NCI-H526 (cell line): ENCODE measurements at regions not wholly inside any gene's neighbourhood (a gene's known extent, or its start where the extent isn't known, plus 50 kb on each side); places are given as distances from the start of the nearest gene placed in this dataset.

ENCODE experiments used
- DNase-seq, 2 experiments: peaks; one replicate each; lab custom pipeline; 2025; lab: John Stamatoyannopoulos, UW

- DNase-seq: peak in 1 of 2 experiments; percentile 23
Observed at GRCh38 chrX:40278340-40279090, 180.8 kb upstream of the BCOR start.

DNA sequence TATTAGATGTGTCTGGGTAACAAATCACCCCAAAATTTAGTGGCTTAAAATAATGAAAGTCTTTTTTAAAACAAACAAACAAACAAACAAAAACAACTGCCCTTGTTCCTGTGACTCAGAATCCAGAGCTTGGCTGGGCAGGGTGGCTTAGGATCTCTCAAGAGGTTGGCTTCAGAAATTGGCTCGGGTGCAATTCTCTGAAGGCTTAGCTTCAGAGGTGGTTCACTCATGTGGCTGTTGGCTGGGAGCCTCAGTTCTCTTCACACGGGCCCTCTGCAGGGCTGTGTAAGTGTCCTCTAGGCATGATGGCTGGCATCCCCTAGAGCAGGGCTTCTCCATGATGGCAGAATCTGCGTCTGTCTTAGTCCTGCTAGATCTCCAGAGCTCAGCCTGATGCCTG is 179.9 kb upstream of the BCOR start:
- DNase-seq: no peak

DNA sequence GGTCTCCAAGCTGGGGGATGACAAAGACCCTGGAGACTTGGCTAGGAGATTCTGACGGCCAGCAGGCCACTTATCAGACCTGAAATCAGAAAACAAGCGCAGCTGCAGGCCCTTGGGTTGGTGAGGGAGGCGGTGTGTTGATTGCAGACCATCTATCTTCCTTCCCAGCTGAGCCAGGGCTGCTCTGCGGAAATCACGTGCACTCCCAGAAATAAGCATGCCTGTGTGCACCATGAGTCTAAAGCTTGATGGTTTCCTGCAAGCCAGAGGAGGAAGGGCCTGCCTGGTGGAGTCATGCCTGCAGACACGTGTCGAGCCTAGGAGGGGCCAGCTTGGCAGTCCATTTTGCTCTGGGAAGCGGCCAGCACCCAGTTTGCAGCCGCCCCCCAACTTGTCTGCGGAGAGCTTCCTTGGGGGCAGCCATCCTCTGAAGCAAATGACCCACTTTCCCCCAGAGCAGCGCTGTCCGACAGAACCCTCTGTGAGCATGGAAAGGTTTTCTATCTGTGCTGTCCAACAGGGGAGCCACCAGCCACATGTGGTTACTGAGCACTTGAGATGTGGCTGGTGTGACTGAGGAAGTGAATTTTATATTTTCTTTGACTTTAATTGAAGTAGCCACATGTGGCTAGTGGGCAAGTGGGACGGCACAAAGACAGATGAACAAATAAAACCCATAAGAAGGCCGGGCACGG is 175.7 kb upstream of the BCOR start:
- DNase-seq: no peak

GRCh38 chrX:40272776-40273175 is 175.0 kb upstream of the BCOR start:
- DNase-seq: no peak

DNA sequence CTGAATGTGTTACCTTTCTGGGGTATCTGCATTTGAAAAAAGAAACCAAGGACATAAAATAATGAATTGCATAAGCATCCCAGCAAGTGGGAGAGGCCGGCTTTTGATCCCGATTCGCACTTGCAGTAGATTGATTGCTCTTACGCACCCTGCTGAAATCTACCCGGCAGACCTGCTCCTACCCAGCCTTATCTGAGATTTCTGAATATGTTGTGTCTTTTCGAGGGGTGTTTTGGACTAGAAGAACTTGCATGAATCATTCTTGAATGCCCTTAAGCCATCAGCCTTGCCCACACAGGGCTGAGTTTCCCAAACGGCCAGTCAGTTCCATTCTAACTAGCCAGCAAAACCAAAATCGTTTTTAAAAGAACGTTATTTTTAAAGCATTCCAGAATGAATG is 174.4 kb upstream of the BCOR start:
- no peak for DNase-seq

DNA sequence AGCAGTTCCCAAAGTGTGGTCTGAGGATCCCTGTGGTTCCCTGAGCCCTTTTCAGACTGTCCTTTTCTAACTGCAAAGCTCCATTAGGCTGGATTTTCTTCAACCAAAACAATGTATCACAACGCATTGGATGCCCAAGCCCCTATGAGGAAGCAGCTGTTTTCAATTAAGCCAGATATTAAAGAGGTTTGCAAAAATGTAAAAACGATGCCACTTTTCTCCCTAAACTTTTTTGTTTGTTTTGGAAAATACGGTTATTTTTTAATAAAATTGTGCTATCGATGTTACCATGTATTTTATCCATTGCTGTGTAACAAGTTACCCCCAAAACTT is 170.4 kb upstream of the BCOR start:
- no peak for DNase-seq

GRCh38 chrX:40267334-40268187 is 169.8 kb upstream of the BCOR start:
- no peak for DNase-seq

DNA sequence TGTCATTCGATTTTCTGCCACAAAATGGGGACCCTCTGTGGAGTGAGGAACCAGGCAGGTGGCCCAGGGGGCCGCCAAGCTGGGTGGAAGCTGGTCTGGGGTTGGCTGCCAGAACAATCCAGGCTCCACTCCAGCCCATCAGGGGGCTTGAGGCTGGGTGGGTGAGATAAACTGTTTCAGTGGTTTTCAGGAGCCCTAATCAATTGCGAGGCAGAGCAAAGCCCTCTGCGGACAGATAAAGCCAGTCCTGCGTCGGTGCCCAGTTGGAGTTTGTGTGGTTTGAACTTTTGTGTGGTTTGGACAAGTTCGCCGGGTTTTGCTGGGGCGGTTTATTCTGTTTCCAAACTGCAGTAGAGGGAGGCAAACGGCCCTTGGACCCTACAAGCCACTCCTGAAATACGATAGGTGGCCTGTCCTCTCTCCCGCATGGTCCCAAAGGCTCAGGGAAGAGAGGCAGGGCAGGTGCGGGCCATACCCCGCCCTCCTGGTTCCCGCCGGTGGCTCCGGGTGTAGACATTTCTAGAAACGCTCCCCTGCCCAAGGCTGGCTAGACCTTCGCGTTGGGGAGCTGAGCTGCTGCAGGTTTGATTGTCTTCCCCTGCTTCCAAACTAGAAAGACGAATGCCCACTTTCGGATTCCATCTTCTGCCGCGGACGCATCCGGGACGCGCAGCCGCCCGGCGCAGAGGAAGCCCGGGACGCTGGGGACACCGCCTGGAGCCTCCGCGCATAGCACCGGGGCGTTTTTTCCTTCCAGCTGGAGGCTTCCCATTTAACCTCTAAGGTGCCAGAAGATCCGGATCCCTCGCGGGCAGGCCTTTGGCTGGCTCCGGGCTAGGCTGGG is 169.0 kb upstream of the BCOR start:
- DNase-seq: peak; percentile 23 to 89

GRCh38 chrX:40265936-40266335 is 168.2 kb upstream of the BCOR start:
- DNase-seq: no peak

GRCh38 chrX:40263014-40263560 is 165.3 kb upstream of the BCOR start:
- no peak for DNase-seq

GRCh38 chrX:40262157-40263013 is 164.6 kb upstream of the BCOR start:
- DNase-seq: no peak

- DNase-seq: no peak
Observed at GRCh38 chrX:40261833-40262156, 164.0 kb upstream of the BCOR start.

DNA sequence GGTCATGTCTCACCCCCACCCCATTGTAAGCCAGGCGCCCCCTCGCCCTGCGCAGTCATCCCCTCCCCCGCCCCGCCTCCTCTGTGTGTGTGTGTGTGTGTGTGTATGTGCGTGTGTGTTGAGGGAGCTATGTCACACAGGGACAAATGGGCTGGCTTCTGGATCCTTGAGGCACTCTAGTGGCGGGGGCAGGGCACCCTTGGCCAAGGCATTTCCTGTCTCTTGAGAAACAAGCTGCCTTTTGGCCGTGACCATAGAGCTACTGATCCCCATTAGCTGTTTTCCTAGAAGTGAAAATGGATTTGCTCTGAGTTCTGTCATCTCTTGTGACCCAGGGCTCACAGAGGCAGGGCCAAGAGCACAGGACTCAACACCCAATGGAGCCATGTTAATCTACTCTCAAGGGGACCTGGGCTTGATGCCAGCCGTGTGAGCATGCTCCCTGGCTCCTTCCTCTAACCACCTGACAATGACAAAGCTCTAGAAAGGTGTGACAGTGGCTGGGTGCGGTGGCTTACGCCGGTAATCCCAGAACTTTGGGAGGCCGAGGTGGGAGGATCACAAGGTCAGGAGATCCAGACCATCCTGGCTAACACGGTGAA is 162.5 kb upstream of the BCOR start:
- no peak for DNase-seq

- no peak for DNase-seq
Observed at GRCh38 chrX:40258909-40259308, 161.2 kb upstream of the BCOR start.

- DNase-seq: no peak
Observed at GRCh38 chrX:40253771-40254170, 156.0 kb upstream of the BCOR start.

GRCh38 chrX:40249582-40249981 is 151.8 kb upstream of the BCOR start:
- DNase-seq: no peak

DNA sequence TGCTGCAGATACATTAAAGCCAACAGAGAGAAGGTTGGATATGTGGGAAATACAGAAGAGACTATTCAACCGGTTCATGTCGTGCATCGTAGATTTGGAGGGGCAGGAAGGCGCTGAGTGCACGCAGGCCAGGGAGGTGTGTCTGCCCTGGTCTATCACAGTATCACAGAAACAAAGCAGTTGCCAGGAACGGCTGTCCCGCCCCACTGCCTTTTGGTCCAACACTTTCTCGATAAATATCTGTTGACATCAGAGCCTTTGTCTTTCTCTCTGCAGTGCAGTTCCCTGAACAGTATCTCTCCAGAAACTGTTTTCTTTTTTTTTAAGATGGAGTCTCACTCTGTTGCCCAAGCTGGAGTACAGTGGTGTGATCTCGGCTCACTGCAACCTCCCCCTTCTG is 151.1 kb upstream of the BCOR start:
- peak in 1 of 2 experiments; percentile 10 for DNase-seq

- DNase-seq: no peak
Observed at GRCh38 chrX:40247848-40248622, 150.3 kb upstream of the BCOR start.

- DNase-seq: no peak
Observed at GRCh38 chrX:40247382-40247781, 149.6 kb upstream of the BCOR start.
